GM18498 (cell line): ENCODE measurements at regions not wholly inside any gene's neighbourhood (a gene's known extent, or its start where the extent isn't known, plus 50 kb on each side); places are given as distances from the start of the nearest gene placed in this dataset.
"Not testable (repeated sequence)": the region's sequence is repeated elsewhere in the genome, so short reads cannot be mapped to it uniquely, and the experiment has no call there.

Source experiments
- ATAC-seq: cut with Tn5 transposase; IDR thresholded peaks from one replicate; pipeline ENCODE4 v1.9.1; 2021; ENCODE audit warnings: mild to moderate bottlenecking, moderate library complexity; ENCODE audit not compliant: unreplicated experiment

DNA sequence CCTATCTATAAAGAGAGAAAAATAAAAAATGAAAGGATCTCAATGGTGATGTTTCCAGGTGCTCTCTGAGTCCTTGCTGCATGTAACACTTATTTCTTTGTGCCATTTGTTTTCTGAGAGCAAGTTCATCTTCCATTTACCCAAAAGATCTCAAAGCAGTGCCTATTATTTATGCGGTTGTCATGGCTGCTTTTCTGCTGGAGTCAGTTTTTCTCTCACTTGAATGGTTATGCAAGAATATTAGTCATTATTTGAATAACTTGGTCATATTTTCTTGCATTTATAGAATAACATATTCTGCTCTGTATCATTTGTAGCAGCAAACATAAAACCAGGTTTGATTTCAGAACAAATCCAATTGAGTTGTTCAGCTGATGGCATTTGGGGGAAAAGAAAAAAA, 141.8 kb upstream of the G2E3 start:
- ATAC-seq = no peak

DNA sequence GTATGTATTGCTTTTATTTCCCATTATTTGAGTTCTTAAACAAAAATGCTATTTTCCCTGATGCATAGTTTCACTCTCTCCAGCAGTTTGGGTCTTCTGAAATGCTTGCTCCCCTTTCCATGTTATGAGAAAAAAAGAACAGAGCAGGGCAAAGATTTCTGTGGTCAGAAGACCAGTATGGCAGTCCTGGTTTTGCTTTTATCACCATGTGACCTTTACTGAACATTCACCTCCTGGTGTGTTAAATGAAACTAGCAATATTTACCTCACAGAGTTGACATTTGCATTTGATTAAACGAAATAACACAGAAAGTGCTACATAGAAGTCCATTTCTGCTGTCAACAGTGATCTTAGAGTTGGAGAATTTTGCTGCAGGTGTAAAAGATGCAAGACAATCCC, 141.0 kb upstream of the G2E3 start:
- ATAC-seq = no peak

DNA sequence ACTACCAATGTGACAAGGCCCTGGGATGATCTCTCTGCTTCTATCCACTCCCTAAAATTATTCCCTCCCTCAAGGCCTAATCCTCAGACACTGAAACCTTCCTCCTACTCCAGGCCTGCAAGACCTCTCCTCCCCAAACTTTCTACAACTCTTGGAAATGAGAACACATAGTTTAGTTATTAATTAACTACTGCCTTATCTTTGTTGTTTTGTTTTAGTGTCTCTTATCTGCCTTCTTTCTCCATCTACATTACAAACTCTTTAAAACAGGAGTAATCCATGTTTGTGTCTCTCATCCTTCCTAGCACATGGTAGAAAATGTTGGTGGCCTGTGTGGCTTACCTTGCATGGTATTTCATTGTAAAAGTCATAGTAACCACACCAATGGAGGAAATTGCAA, 139.9 kb upstream of the G2E3 start:
- ATAC-seq = no peak

DNA sequence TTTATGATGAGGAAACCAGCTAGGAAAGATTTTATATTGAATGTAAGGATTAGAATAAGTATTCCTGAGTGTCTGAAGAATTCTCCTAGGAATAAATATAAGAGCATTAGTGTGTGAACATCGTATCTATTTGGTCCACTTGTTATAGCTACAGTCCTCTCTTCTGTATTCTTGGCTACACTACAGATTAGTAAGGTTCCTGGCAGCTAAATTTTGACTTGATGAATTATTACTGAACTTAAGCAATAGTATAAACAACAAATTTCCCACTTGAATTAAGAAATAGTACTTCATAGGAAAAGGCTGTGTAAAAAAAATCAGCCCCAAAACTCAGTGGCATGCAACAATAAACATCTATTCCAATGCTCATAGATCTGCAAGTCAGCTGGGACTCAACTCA, 138.4 kb upstream of the G2E3 start:
- ATAC-seq = no peak

DNA sequence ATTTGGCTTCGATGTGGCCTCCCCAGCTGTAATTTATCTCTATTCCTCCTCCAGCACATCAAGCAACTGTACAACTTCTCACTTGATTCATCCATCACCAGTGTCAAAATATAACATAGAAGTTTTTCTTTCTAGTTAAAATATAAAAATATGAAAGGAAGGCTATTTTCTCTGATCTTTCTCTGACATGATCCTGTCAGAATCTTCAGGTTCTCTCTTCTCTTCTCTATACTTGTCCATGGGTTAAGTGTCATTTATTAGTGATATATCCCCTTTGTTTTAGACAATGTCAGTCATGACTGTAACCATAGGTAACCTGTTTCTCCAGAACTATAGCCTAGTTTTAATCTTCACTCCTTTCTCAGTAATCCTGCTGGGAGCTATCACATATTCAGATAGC, 132.5 kb upstream of the G2E3 start:
- ATAC-seq = no peak

DNA sequence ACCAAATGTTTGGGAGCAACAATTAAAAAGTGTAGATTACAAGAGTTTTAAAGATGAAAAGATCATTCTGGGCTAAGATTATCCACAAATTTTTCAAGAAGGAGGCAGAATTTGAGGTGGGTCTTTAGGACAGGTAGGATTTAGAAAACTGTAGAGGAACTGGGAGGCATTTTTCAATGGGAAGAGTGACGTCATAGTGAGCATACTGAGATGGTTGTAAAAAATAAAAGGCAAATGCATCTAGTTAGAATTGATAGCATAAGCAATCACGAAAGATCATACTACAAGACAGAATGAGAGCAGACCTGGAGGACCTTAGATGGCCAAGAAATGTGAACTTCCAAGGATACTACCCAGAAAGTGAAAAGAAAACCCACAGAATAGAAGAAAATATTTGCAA, 131.6 kb upstream of the G2E3 start:
- ATAC-seq = no peak

DNA sequence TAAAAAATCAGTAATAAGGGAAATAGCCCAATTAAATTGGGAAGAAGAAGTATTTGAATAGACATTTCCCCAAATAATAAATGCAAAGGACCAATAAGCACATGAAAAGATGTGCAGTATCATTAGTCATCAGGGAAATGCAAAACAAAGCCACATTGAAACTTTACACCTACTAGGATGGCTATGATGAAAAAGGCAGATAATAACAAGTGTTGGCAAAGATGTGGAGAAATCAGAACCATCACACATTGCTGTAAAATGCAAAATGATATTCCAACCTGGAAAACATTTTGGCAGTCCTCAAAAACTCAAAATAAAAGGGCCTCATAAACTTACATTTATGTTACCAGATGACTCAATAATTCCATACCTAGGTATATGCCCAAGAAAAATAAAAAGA, 131.1 kb upstream of the G2E3 start:
- ATAC-seq = no peak

DNA sequence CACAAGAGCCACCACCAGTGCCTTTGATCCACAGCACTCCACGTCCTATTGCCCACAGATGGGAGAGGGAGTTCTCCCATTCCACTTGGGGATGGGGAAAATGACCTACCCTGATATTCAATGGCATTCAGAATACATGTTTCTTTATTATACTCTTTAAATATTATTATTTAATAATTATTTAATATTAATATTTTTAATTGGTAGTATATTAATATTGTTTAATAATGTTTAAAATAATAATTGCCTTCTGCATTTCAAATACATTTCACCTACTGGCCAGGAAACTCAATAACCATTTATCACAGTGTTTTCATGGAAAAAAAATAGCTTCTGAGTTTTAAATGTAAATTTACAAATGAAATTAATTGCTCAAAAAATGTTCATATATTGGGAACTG, 127.4 kb upstream of the G2E3 start:
- no peak for ATAC-seq

DNA sequence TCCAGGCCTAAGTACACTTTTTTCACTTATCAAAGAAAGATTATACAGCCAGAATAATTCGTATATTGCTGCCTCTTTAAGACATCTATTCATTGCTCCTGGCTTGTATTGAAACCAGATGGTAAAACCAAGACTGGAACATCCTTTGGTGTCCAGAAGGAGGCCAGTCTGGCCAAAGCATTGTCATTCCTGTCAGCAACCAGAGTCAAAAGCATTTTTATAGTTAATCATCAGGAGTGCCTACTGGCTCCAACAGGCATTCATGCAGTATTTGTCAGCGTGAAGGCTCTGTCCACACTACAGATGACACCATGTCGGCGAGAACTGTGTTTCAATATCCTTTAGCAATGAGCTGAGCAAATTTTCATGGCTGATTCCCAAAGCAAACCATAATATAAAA, 118.0 kb upstream of the G2E3 start:
- ATAC-seq = no peak

DNA sequence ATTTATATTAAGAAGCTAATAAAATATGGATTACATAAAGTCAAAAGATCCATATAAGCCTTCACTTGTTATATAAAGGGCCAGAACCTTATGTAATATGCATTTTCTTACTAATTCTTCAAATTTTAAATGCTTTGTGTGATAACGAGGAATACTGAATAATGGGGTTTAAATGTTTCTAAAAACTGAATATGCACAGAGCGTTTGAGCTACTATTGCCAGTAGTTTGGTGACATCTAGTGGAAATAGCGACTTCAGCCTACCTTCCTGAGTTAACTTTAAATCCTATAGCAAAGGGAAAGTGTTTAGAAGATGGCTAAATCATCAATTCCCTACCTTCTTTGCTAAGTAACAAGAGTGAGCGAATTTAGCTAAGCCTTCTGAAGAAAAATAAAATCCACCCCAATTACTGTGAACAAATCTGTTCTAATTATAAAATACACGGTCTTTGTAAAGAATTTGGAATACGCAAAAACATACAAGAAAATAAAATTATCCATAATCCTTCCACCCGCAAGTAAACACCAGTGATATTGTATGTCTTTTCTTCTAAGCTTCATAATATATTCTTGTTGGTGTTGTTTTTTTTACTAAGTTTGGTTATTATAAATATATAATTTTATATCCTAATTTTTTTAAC, 115.5 kb upstream of the G2E3 start:
- ATAC-seq = no peak

DNA sequence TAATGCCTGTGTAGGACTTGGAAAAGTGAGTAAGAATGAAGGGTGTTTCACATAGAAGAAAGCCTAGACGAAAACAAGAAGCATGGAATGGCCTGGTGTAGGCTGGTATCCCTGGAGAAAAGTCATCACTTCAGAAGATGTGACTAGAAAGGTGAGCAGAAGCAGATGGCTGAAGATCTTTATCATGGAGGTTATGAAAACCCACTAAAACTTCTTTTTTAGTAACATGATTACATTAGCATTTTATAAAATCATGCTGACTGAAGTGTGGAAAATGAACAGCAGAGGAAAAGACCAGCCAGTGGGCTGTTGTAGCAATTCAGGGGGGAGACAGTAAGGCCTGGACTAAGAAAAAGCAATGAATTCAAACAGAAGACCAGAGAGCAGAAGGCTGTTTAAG, 114.5 kb upstream of the G2E3 start:
- ATAC-seq = no peak

DNA sequence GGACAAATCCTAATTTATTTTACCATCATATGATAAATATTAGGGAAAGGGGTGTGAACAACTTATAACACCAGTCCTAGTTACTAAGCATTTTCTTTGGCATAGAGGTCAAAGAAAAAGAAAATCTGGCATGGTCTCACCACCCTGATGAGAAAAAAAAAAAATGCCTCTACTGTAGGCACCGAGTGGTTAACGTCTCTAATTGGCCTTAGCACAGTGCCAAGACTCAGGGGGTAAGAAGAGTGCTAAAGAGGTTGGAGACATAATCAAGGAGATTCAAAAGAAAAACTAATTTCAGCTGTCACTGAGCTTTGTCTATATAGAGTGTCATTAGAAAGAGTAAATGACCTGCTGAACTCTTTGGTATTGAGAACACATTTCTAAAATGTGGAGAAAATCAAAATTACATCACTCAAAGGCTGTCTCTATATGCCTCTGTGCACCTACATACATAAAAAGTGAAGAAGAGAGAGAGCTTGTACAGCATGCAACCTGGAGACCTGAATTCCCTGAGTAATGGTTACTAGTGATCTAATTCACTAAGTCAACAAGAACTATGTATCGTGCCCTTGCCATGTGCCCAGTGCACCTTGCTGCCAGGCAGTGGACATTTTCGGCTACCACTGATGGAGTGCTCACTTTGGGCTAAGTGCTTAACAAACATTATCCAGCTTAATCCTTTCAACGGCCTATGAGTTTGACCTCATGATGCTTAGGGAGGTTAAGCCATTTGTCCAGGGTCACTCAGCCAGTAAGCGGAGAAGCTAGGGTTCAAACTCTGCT, 113.8 kb upstream of the G2E3 start:
- no peak for ATAC-seq

DNA sequence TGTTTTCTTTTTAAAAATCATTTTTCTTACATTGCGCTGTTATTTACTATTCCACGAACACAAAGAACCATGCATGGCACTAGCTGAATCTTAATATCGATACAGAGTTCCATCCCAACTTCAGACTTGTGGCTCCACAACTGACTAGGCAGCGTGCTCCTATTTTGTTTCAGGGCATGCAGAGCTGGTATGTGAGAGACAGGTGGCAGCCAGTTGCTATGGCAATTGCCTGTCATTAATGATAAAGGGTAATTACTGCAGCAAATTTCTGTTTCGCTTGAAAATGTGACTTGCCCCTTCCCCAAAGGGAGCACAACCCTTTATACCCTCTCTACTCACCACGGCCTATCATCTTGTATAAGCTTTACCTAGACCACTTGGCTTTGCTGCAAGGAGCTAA, 113.1 kb upstream of the G2E3 start:
- no peak for ATAC-seq

DNA sequence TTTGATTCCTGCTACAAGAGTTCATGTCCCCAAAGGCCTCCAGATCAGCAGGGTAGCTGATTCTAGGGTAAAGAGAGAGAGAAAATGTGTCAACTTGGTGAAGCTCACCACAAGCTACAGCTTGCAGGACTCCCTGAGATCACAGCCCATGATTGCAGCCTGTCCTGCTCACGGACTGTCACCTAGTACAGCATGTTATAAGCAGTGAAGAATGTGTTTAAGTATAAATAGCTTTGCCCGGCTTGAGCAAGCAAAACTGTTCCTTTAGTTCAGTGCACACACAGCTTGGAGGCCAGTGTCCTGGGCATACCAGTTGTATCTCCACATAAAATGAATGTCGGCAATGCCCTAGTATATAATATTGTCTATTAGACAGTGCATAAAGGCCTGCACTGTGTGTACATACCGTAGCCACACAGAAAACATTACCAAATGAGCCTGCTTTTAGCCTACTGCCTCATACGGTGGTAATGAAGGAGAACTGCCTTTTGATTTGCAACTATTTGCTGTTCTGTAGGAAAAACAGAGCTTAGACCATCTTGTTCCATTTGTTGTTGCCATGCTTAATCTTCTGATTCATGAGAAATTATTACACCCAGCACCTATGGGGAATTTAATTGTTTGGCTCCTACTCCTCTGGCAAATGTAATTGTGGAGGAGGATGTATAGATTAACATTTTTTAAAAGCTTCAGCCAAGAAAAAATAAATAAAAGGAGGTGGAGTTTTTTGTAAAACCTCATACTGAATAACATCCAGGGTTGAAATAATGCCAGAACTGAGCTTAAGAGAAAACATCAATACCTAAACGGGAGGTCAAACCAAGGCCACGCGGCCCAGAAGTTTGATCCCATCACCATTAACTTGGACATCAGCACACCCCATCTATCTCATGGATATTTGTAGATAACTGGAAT, 108.1 kb upstream of the G2E3 start:
- no peak for ATAC-seq

DNA sequence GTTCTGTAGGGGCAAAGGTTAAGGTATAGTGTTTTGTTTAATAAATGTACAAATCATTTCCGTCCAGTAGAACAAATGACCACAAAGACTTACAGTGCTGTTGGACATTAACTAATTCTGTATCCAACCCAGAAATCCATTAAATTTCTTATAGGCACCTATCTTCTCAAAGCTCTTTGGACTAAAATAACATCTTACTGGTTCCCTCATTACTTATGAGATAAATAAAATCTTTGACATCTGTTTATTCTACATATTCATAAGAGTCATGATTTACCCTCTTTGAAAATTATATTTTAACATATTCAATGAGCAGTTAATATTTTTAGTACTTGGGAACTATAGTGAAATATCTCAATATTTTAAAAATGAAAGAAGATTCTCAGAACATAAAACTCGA, 102.7 kb upstream of the G2E3 start:
- no peak for ATAC-seq

DNA sequence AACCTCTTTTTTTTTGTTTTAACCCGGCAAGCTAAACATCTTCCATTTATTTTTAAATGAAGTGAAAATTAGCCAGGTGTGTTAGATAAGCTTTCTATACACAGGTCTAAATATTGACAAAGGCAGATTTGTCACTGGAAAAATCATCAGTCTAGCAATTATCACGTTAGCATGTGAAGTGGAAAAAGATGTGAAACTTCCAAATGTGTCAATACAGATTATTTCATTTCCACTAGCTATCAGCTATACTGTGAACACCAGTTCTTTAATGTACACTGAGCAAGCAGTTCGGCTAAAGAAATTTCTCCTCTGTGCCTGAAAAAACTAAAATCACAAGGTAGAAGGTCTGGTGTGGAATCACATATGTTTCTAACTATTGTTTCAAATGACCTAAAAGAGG, 96.6 kb upstream of the G2E3 start:
- ATAC-seq = no peak

DNA sequence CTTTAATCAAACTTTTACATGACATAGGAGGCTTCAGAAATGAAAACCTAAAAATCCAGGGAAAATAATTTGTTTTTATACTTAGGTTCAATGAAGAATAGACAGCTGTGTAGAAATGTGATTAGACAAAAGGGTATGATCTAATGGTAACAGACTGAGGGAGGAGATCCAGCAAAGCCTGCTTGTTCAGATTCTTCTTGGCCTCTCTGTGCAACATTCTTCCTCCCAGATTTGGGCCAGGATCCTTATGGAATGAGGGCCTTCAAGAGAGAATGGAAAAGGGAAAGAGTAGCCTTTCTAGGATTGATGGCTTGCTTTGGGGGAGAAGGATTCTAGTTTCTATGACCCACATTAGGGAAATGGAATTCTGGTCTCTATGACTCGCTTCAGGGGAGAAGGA, 94.5 kb upstream of the G2E3 start:
- ATAC-seq = no peak

DNA sequence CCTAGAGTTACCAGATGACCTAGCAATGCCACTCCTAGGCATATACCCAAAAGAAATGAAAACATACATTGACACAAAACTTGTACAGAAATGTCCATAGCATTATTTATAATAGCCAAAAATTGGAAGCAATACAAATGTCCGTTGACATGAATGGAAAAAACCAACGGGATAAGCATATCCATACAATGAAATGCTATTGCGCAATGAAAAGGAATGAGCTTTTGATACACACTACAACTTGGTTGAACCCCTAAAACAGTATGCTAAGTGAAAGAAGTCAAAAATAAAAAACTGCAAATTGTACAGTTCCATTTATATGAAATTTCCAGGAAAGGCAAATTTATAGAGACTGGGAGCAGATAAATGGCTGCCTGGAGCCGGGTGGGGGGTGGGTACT, 90.6 kb upstream of the G2E3 start:
- no peak for ATAC-seq

DNA sequence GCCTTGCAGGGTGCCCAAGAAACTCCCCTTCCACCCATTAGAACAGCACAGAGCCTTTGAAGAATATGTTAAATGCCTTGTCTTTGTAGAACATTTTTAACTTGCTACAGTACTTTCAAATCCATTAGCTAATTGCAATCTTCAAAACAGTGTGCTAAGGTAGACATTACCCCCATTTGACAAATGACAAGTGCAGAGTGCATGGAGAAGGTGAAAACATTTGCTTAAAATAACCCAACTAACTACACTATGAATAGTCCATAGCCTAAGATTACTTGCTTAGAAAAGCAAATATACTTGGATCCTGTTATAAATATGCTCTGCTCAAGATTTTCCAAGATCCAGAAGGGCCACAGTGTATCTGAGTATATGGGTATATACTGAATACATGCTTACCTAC, 87.0 kb upstream of the G2E3 start:
- ATAC-seq = no peak

DNA sequence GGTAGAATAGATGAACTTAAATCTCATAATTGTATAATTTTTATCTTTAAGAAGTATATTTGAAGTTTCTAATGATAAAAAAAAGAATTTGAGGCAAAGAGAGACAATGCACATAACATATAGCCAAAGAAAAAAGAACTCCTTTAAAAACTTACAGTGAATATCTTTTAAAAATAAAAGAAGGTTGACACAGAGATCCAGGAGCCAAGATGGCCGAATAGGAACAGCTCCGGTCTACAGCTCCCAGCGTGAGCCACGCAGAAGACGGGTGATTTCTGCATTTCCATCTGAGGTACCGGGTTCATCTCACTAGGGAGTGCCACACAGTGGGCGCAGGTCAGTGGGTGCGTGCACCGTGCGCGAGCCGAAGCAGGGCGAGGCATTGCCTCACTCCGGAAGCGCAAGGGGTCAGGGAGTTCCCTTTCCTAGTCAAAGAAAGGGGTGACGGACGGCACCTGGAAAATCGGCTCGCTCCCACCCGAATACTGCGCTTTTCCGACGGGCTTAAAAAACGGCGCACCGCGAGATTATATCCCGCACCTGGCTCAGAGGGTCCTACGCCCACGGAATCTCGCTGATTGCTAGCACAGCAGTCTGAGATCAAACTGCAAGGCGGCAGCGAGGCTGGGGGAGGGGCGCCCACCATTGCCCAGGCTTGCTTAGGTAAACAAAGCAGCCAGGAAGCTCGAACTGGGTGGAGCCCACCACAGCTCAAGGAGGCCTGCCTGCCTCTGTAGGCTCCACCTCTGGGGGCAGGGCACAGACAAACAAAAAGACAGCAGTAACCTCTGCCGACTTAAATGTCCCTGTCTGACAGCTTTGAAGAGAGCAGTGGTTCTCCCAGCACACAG, 84.9 kb upstream of the G2E3 start:
- not testable (repeated sequence) for ATAC-seq

DNA sequence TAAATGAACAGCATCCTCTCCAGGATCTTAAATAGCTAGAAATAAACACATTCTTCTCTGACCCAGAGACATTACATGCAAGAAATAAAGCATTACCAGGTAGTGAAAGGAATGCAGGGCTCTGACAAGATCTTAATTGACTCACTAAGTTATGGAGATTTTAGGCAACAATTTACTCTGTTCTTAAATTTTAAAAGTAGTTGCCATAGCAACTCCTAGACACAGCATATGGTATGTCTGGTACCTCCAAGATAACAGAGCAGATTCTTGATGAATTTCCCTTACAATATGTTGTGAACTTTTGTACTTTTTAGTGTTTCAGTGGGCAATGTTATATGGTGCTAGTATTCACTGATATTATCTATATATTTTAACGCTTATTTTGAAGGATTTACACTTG, 76.7 kb upstream of the G2E3 start:
- ATAC-seq = no peak
